ENCODE measurements at regions not wholly inside any gene's neighbourhood (a gene's known extent, or its start where the extent isn't known, plus 50 kb on each side); places are given as distances from the start of the nearest gene placed in this dataset.

- TF ChIP-seq ZNF70 (CRISPR knock-in tag; IDR thresholded peaks at IDR 0.05) = no peak
- TF ChIP-seq PATZ1 (CRISPR knock-in tag; IDR thresholded peaks at IDR 0.05; ENCODE audit: borderline replicate concordance) = no peak
- TF ChIP-seq ISL1 (CRISPR knock-in tag; IDR thresholded peaks at IDR 0.05) = no peak
- no peak for TF ChIP-seq TSHZ2 (CRISPR knock-in tag; IDR thresholded peaks at IDR 0.05)
- no peak for TF ChIP-seq BACH2 (CRISPR knock-in tag; IDR thresholded peaks at IDR 0.05; ENCODE audit: borderline replicate concordance)
- no peak for TF ChIP-seq SNAI2 (CRISPR knock-in tag; IDR thresholded peaks at IDR 0.05)
- no peak for TF ChIP-seq ZC3H10 (CRISPR knock-in tag; IDR thresholded peaks at IDR 0.05)
- no peak for TF ChIP-seq RARB (CRISPR knock-in tag; IDR thresholded peaks at IDR 0.05)
- TF ChIP-seq CSDC2 (CRISPR knock-in tag; IDR thresholded peaks at IDR 0.05) = no peak
- no peak for TF ChIP-seq ARNTL (CRISPR knock-in tag; IDR thresholded peaks at IDR 0.05; ENCODE audit: borderline replicate concordance, low read depth)
These were observed 400.9 kb upstream of the CCDC196 start for GRCh38 chr14:66085224-66085623.

Measured in SK-N-SH treated with all-trans-retinoic acid at 6 μM for 48 hours (cell line).